Thoracic aorta (tissue), 2 donors: ENCODE measurements at regions not wholly inside any gene's neighbourhood (a gene's known extent, or its start where the extent isn't known, plus 50 kb on each side); places are given as distances from the start of the nearest gene placed in this dataset.

Experiments used
- ATAC-seq: fragments of 150-250 bp; one replicate; pipeline ENCODE4 v1.8.0; 2017; ENCODE audit warnings: low read depth; ENCODE audit not compliant: insufficient number of reproducible peaks, low FRiP score
- DNase-seq: peaks from one replicate; pipeline ENCODE4 v3.0.0-alpha.2; 2020; ENCODE audit warnings: low spot score
- H3K27ac ChIP-seq, 2 donors: fragments of 200-600 bp; sonication (generic); 1 replicate in 1 of 2; 2 replicates in 1 of 2; pipeline ENCODE4 v1.5.1; 2016; ENCODE audit warnings: mild to moderate bottlenecking in 2 of 2, moderate library complexity in 2 of 2
- H3K27me3 ChIP-seq: fragments of 200-600 bp; sonication (generic); replicated peaks from 2 replicates; pipeline ENCODE4 v1.6.0; 2016; ENCODE audit warnings: mild to moderate bottlenecking; ENCODE audit not compliant: insufficient read depth
- H3K36me3 ChIP-seq: fragments of 200-600 bp; sonication (generic); one replicate; pipeline ENCODE4 v1.5.1; 2016
- H3K4me1 ChIP-seq, 2 donors: fragments of 200-600 bp; sonication (generic); 1 replicate in 1 of 2; 2 replicates in 1 of 2; pipeline versions ENCODE4 v1.5.1 to v1.6.0; 2016; ENCODE audit warnings: low read depth in 2 of 2, mild to moderate bottlenecking in 1 of 2; ENCODE audit not compliant: control insufficient read depth in 1 of 2
- H3K4me3 ChIP-seq: fragments of 200-600 bp; sonication (generic); 2 replicates; pipeline ENCODE4 v1.5.1; 2016; ENCODE audit warnings: mild to moderate bottlenecking
- H3K9me3 ChIP-seq: fragments of 200-600 bp; sonication (generic); 2 replicates; pipeline ENCODE4 v1.5.1; 2016
- TF ChIP-seq, protein P1 (sequence below): fragments of 200-600 bp; sonication (generic); IDR thresholded peaks from one replicate; pipeline ENCODE4 v1.5.1; 2019; ENCODE audit warnings: antibody characterized with exemption

DNA sequence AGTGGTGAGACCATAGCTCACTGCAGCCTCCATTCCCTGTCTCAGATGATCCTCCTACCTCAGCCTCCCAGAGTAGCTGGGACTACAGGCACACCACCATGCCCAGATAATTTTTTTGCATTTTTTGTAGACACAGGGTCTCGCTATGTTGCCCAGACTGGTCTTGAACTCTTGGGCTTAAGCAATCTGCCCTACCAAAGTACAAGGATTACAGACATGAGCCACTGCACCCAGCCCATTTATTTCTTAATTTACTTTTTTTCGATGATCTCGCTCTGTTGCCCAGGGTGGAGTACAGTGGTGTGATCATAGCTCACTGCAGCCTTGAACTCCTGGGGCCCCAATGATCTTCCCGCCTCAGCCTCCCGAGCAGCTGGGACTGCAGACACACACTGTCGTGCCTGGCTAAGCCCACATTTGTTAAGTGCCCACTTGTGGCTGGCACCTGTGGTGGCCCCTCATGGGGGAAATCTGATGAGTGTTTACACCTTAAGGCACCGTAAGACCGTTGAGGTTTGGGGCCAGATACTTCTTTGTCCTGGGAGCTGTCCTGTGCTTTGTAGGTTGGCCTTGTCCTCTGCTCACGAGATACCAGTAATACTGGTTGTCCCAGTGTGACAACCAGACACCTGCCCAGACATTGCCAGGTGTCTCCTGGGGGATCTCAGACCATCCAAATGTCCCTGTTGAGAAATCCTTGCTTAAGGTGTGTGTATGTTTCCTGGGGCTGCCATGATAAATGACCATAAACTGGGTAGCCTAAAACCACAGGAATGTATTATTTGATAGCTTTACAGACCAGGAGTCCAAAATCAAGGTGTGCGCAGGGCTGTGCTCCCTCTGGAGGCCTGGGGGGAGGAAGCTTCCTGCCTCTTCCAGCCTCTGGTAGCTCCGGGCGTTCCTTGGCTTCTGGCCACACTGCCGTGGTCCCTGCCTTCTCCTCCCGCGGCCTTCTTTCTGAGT lies 141.4 kb upstream of the GSE1 start:
- Histone ChIP-seq H3K4me3 (no peak overlapping the region), H3K4me1 (peaks cover 0 to 11% of the 10 kb centered on the region in 2 donors), H3K27ac (no peak overlapping the region), H3K9me3 (no peaks in the 10 kb centered on the region), H3K36me3 (no peaks in the 10 kb centered on the region), H3K27me3 (no peaks in the 10 kb centered on the region)
- ATAC-seq, result no peak
- DNase-seq, result no peak
- TF ChIP-seq, protein P1, sequence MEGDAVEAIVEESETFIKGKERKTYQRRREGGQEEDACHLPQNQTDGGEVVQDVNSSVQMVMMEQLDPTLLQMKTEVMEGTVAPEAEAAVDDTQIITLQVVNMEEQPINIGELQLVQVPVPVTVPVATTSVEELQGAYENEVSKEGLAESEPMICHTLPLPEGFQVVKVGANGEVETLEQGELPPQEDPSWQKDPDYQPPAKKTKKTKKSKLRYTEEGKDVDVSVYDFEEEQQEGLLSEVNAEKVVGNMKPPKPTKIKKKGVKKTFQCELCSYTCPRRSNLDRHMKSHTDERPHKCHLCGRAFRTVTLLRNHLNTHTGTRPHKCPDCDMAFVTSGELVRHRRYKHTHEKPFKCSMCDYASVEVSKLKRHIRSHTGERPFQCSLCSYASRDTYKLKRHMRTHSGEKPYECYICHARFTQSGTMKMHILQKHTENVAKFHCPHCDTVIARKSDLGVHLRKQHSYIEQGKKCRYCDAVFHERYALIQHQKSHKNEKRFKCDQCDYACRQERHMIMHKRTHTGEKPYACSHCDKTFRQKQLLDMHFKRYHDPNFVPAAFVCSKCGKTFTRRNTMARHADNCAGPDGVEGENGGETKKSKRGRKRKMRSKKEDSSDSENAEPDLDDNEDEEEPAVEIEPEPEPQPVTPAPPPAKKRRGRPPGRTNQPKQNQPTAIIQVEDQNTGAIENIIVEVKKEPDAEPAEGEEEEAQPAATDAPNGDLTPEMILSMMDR, result no peak

GRCh38 chr16:85472514-85472913 lies 140.6 kb upstream of the GSE1 start:
- DNase-seq (no peak), ATAC-seq (no peak)
- TF ChIP-seq, protein P1, result no peak
- Histone ChIP-seq H3K4me1 (peaks cover 0 to 11% of the 10 kb centered on the region in 2 donors), H3K9me3 (no peaks in the 10 kb centered on the region), H3K36me3 (no peaks in the 10 kb centered on the region), H3K4me3 (no peak overlapping the region), H3K27me3 (no peaks in the 10 kb centered on the region), H3K27ac (no peak overlapping the region)

DNA sequence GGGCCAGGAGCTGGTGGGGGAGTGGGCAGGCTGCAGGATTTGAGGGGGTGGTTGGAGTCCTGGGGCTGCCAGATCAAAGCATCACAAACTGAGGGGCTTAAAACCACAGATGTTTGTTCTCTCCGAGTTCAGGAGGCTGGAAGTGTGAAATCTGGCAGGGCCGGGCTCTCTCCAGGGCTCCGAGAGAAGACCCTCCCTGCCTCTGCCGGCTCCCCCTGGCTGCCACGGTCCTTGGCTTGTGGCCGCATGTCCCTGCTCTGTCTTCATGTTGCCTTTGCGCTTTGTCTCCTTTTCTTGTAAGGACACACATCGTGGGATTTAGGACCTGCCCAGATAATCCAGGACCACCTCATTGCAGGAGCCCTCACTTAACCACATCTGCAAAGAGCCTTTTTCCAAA lies 139.8 kb upstream of the GSE1 start:
- H3K27ac ChIP-seq, result no peak overlapping the region

GRCh38 chr16:85473909-85474620 lies 139.1 kb upstream of the GSE1 start:
- Histone ChIP-seq H3K27me3 (no peaks in the 10 kb centered on the region), H3K27ac (no peak overlapping the region), H3K9me3 (no peaks in the 10 kb centered on the region), H3K4me3 (no peak overlapping the region), H3K4me1 (peaks cover 0 to 11% of the 10 kb centered on the region in 2 donors), H3K36me3 (no peaks in the 10 kb centered on the region)
- DNase-seq (no peak), ATAC-seq (no peak)
- TF ChIP-seq, protein P1, result no peak

More for the DNA sequence above, 139.8 kb upstream of the GSE1 start:
- DNase-seq, result no peak
- Histone ChIP-seq H3K9me3 (no peaks in the 10 kb centered on the region), H3K4me1 (peaks cover 0 to 11% of the 10 kb centered on the region in 2 donors), H3K36me3 (no peaks in the 10 kb centered on the region), H3K4me3 (no peak overlapping the region), H3K27me3 (no peaks in the 10 kb centered on the region)
- ATAC-seq, result no peak
- TF ChIP-seq, protein P1, result no peak

DNA sequence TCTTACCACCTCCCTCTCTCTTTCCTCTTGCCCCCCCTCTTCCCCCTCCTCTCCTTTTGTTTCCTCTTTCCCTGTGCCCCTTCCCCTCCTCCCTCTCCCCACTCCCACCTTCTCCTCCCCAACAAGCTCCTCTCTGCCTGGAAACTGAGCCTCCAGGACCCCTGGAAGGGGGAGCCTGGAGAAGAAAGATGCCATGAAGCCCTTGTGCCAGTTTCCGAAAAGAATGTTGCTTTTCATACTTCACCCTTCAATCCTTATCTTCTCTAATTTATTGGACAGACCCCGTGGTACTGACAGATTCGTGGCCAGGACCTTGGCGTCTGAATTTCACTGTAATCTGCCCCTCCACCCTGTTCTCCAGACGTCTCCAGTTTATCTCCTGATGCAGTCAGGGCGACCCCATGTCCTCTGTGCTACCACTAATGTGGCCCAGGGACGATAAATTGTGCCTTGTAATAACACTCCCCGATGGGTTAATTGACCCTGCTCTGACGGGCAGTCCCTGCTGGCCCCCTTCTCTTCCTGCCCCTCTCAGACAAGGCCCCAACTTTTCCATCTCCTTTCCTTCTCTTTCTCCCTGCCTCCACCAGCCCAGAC lies 138.4 kb upstream of the GSE1 start:
- Histone ChIP-seq H3K4me1 (peaks cover 0 to 11% of the 10 kb centered on the region in 2 donors), H3K4me3 (no peak overlapping the region), H3K27me3 (no peaks in the 10 kb centered on the region), H3K9me3 (no peaks in the 10 kb centered on the region), H3K36me3 (no peaks in the 10 kb centered on the region), H3K27ac (no peak overlapping the region)
- TF ChIP-seq, protein P1, result no peak
- DNase-seq, result no peak
- no peak for ATAC-seq
